Endodermal cell (in vitro differentiated cells): ENCODE measurements at regions not wholly inside any gene's neighbourhood (a gene's known extent, or its start where the extent isn't known, plus 50 kb on each side); places are given as distances from the start of the nearest gene placed in this dataset.

ENCODE experiments used
- DNase-seq: peaks from one replicate; pipeline ENCODE4 v3.0.0-alpha.2; 2017
- H3K27ac ChIP-seq: 2 replicates; pipeline ENCODE4 v1.5.1; 2013; ENCODE audit warnings: mild to moderate bottlenecking, low read depth, low read length, moderate library complexity
- H3K27me3 ChIP-seq: 2 replicates; pipeline ENCODE4 v1.6.1; 2013; ENCODE audit warnings: mild to moderate bottlenecking, low read length, moderate library complexity; ENCODE audit not compliant: insufficient read depth, control insufficient read depth, poor library complexity, severe bottlenecking
- H3K36me3 ChIP-seq: 2 replicates; pipeline ENCODE4 v1.7.0; 2013; ENCODE audit warnings: mild to moderate bottlenecking, low read length, moderate library complexity; ENCODE audit not compliant: control insufficient read depth, insufficient read depth
- H3K4me1 ChIP-seq: one replicate; pipeline ENCODE4 v1.7.0; 2013; ENCODE audit warnings: low read length; ENCODE audit not compliant: control insufficient read depth, insufficient read depth
- H3K4me3 ChIP-seq: 2 replicates; pipeline ENCODE4 v1.5.1; 2013; ENCODE audit warnings: mild to moderate bottlenecking, low read length, moderate library complexity
- H3K9ac ChIP-seq: 2 replicates; pipeline ENCODE4 v1.6.1; 2013; ENCODE audit warnings: mild to moderate bottlenecking, low read length, moderate library complexity; ENCODE audit not compliant: poor library complexity, severe bottlenecking; ENCODE audit errors: extremely low read depth
- H3K9me3 ChIP-seq: 2 replicates; pipeline ENCODE4 v1.6.1; 2013; ENCODE audit warnings: mild to moderate bottlenecking, low read length, moderate library complexity; ENCODE audit not compliant: control insufficient read depth
- H3K27ac Mint-ChIP-seq: 2 replicates; pipeline ENCODE4 v1.8.0; 2020; ENCODE audit warnings: mixed read lengths
- H3K27me3 Mint-ChIP-seq: 2 replicates; pipeline ENCODE4 v1.8.0; 2021; ENCODE audit warnings: mild to moderate bottlenecking, mixed read lengths; ENCODE audit not compliant: insufficient read depth
- H3K36me3 Mint-ChIP-seq: 2 replicates; pipeline ENCODE4 v1.8.0; 2020; ENCODE audit warnings: low read depth, mixed read lengths
- H3K4me1 Mint-ChIP-seq: 2 replicates; pipeline ENCODE4 v1.8.0; 2020; ENCODE audit warnings: mixed read lengths
- H3K4me3 Mint-ChIP-seq: 2 replicates; pipeline ENCODE4 v1.8.0; 2020; ENCODE audit warnings: mild to moderate bottlenecking, moderate library complexity, mixed read lengths
- H3K9me3 Mint-ChIP-seq: 2 replicates; pipeline ENCODE4 v1.8.0; 2020; ENCODE audit warnings: mild to moderate bottlenecking, mixed read lengths
- CTCF ChIP-seq: fragments of 200-600 bp; sonication (generic); conservative IDR thresholded peaks from 2 replicates; pipeline ENCODE4 v1.5.0; 2021; ENCODE audit warnings: antibody characterized with exemption, mild to moderate bottlenecking
- WGBS, 2 experiments: methylation state at CpG; one replicate each; pipeline versions ENCODE4 v1.1.5 to v1.1.7; 2013; ENCODE audit warnings: missing lambda C conversion rate in 2 of 2, mixed read lengths in 1 of 2; ENCODE audit not compliant: insufficient coverage in 1 of 2, insufficient read length in 1 of 2; 5-methylcytosine and 5-hydroxymethylcytosine counted together

- H3K9me3 Mint-ChIP-seq: no peaks in the 10 kb centered on the region
- H3K27me3 Mint-ChIP-seq: no peaks in the 10 kb centered on the region
- WGBS, 2 experiments: 71 to 100% methylated on average over 2 to 4 of the region's 5 CpGs
- no peak for TF ChIP-seq CTCF
- H3K27ac ChIP-seq: no peak overlapping the region
- H3K4me3 ChIP-seq: no peak overlapping the region
- H3K9me3 ChIP-seq: no peaks in the 10 kb centered on the region
- H3K4me1 Mint-ChIP-seq: no peaks in the 10 kb centered on the region
- no peaks in the 10 kb centered on the region for H3K4me1 ChIP-seq
- H3K4me3 Mint-ChIP-seq: no peak overlapping the region
- no peak overlapping the region for H3K27ac Mint-ChIP-seq
- H3K36me3 Mint-ChIP-seq: no peaks in the 10 kb centered on the region
- DNase-seq: no peak
- H3K36me3 ChIP-seq: no peaks in the 10 kb centered on the region
- no peaks in the 10 kb centered on the region for H3K27me3 ChIP-seq
- no peak overlapping the region for H3K9ac ChIP-seq
These were observed 500.9 kb upstream of the FAT1 start for GRCh38 chr4:187224560-187224959.

- no peaks in the 10 kb centered on the region for H3K4me1 ChIP-seq
- Mint-ChIP-seq H3K36me3 (no peaks in the 10 kb centered on the region), H3K4me1 (peaks cover 7% of the 10 kb centered on the region), H3K27ac (no peak overlapping the region), H3K4me3 (no peak overlapping the region), H3K9me3 (no peaks in the 10 kb centered on the region), H3K27me3 (no peaks in the 10 kb centered on the region)
- no peaks in the 10 kb centered on the region for H3K9me3 ChIP-seq
- WGBS, 2 experiments: 84 to 96% methylated on average over 3 to 4 of the region's 6 CpGs
- no peak overlapping the region for H3K4me3 ChIP-seq
- no peaks in the 10 kb centered on the region for H3K36me3 ChIP-seq
- no peak overlapping the region for H3K27ac ChIP-seq
- no peak overlapping the region for H3K9ac ChIP-seq
- no peak for TF ChIP-seq CTCF
- H3K27me3 ChIP-seq: no peaks in the 10 kb centered on the region
- no peak for DNase-seq
These were observed 504.4 kb upstream of the FAT1 start for GRCh38 chr4:187227907-187228704.

GRCh38 chr4:187232196-187232595 is 508.5 kb upstream of the FAT1 start:
- TF ChIP-seq CTCF: no peak
- Histone ChIP-seq H3K27me3 (no peaks in the 10 kb centered on the region), H3K9ac (no peak overlapping the region), H3K4me3 (no peak overlapping the region), H3K27ac (no peak overlapping the region), H3K9me3 (no peaks in the 10 kb centered on the region), H3K36me3 (no peaks in the 10 kb centered on the region), H3K4me1 (no peaks in the 10 kb centered on the region)
- Mint-ChIP-seq H3K4me1 (peaks cover 9% of the 10 kb centered on the region), H3K27ac (no peak overlapping the region), H3K27me3 (no peaks in the 10 kb centered on the region), H3K36me3 (no peaks in the 10 kb centered on the region), H3K4me3 (no peak overlapping the region), H3K9me3 (no peaks in the 10 kb centered on the region)
- 80 to 91% methylated on average over 1 to 3 of the region's 3 CpGs for WGBS, 2 experiments
- DNase-seq: no peak
